ENCODE measurements at regions not wholly inside any gene's neighbourhood (a gene's known extent, or its start where the extent isn't known, plus 50 kb on each side); places are given as distances from the start of the nearest gene placed in this dataset.

GRCh38 chr2:17422061-17422460, 96.2 kb downstream of the RAD51AP2 start (continued):
- no peak for TF ChIP-seq ZNF462 (CRISPR knock-in tag; IDR thresholded peaks at IDR 0.05)
- TF ChIP-seq ETS1 (IDR thresholded peaks at IDR 0.05): no peak
- TF ChIP-seq EZH2 (IDR thresholded peaks at IDR 0.05; ENCODE audit: low read depth, unreplicated experiment): no peak
- TF ChIP-seq STAT1 (IDR thresholded peaks at IDR 0.05; ENCODE audit: unreplicated experiment): no peak
- TF ChIP-seq CTCF (conservative IDR thresholded peaks at IDR 0.05; ENCODE audit: low read depth in 2 of 2): no peak
- no peak for TF ChIP-seq ZNF114 (CRISPR knock-in tag; IDR thresholded peaks at IDR 0.05)
- TF ChIP-seq REST (IDR thresholded peaks at IDR 0.05; ENCODE audit: unreplicated experiment): no peak
- TF ChIP-seq NANOG (IDR thresholded peaks at IDR 0.05; ENCODE audit: borderline replicate concordance): no peak

All from GM23338 (cell line).